Posterior cingulate gyrus (tissue), 11 donors: ENCODE measurements at regions not wholly inside any gene's neighbourhood (a gene's known extent, or its start where the extent isn't known, plus 50 kb on each side); places are given as distances from the start of the nearest gene placed in this dataset.
"Not testable (repeated sequence)": the region's sequence is repeated elsewhere in the genome, so short reads cannot be mapped to it uniquely, and the experiment has no call there.

Source experiments
- DNase-seq, 10 donors: peaks; one replicate each; pipeline versions ENCODE4 v3.0.0 to v3.0.0-alpha.2; 2020 to 2021; ENCODE audit warnings: mixed read lengths in 3 of 10
- intact Hi-C: fragments of 100-400 bp; cut with DNase I; formaldehyde crosslinking; loops from one replicate; pipeline ENCODE4 v1.15.1; 2023

GRCh38 chr3:127084401-127084990 lies 101.6 kb downstream of the PLXNA1 start:
- intact Hi-C loops = no loop called here
- peak in 3 of 10 donors; percentile 40 to 71 (median 71) for DNase-seq

GRCh38 chr3:127085576-127085975 lies 102.7 kb downstream of the PLXNA1 start:
- DNase-seq = peak in 3 of 10 donors; percentile 44 to 54 (median 51)
- intact Hi-C loops = no loop called here

GRCh38 chr3:127086591-127086990 lies 103.7 kb downstream of the PLXNA1 start:
- peak in 3 of 10 donors; percentile 30 to 72 (median 68) for DNase-seq
- intact Hi-C loops = not testable (repeated sequence)

GRCh38 chr3:127087441-127087840 lies 104.5 kb downstream of the PLXNA1 start:
- peak in 4 of 10 donors; percentile 13 to 73 (median 47) for DNase-seq
- intact Hi-C loops = no loop called here

- DNase-seq = peak in 4 of 10 donors; percentile 19 to 74 (median 68)
- intact Hi-C loops = no loop called here
Measured at GRCh38 chr3:127088511-127089351, 104.2 kb upstream of the PRR23E start.

- intact Hi-C loops = no loop called here
- DNase-seq = peak in 2 of 10 donors; percentile 50 to 65
Measured at GRCh38 chr3:127089486-127090145, 103.3 kb upstream of the PRR23E start.

GRCh38 chr3:127090218-127091160 lies 102.4 kb upstream of the PRR23E start:
- peak in 2 of 10 donors; percentile 30 to 58 for DNase-seq
- intact Hi-C loops = no loop called here

GRCh38 chr3:127091376-127091775 lies 101.6 kb upstream of the PRR23E start:
- intact Hi-C loops = no loop called here
- peak in 3 of 10 donors; percentile 33 to 61 (median 41) for DNase-seq

- peak in 3 of 10 donors; percentile 13 to 64 (median 63) for DNase-seq
Measured at GRCh38 chr3:127092368-127092767, 100.6 kb upstream of the PRR23E start.

GRCh38 chr3:127092776-127093175 lies 100.2 kb upstream of the PRR23E start:
- intact Hi-C loops = no loop called here
- DNase-seq = peak in 2 of 10 donors; percentile 54 to 59

More at GRCh38 chr3:127092368-127092767, 100.6 kb upstream of the PRR23E start:
- intact Hi-C loops = no loop called here

- DNase-seq = peak in 3 of 10 donors; percentile 43 to 77 (median 65)
- intact Hi-C loops = no loop called here
Measured at GRCh38 chr3:127093312-127093711, 99.6 kb upstream of the PRR23E start.

GRCh38 chr3:127095774-127096173 lies 97.2 kb upstream of the PRR23E start:
- intact Hi-C loops = no loop called here

GRCh38 chr3:127096256-127097071 lies 96.5 kb upstream of the PRR23E start:
- intact Hi-C loops = no loop called here
- peak in 4 of 10 donors; percentile 12 to 61 (median 38) for DNase-seq

More at GRCh38 chr3:127095774-127096173, 97.2 kb upstream of the PRR23E start:
- peak in 3 of 10 donors; percentile 18 to 56 (median 26) for DNase-seq

GRCh38 chr3:127097072-127097405 lies 95.9 kb upstream of the PRR23E start:
- DNase-seq = peak in 2 of 10 donors; percentile 35 to 57
- intact Hi-C loops = no loop called here

GRCh38 chr3:127097481-127097880 lies 95.5 kb upstream of the PRR23E start:
- peak in 2 of 10 donors; percentile 5 to 57 for DNase-seq
- intact Hi-C loops = no loop called here

- DNase-seq = no peak
- intact Hi-C loops = no loop called here
Measured at GRCh38 chr3:127099982-127100381, 92.9 kb upstream of the PRR23E start.

- DNase-seq = peak in 1 of 10 donors; percentile 61
- intact Hi-C loops = no loop called here
Measured at GRCh38 chr3:127100459-127101410, 92.2 kb upstream of the PRR23E start.
